Parathyroid adenoma (tissue), 2 donors: ENCODE measurements at regions not wholly inside any gene's neighbourhood (a gene's known extent, or its start where the extent isn't known, plus 50 kb on each side); places are given as distances from the start of the nearest gene placed in this dataset.
"Not testable (repeated sequence)": the region's sequence is repeated elsewhere in the genome, so short reads cannot be mapped to it uniquely, and the experiment has no call there.

Experiments used
- H2AFZ ChIP-seq: fragments of 300-600 bp; sonication (generic); one replicate; pipeline ENCODE4 v1.7.0; 2017; ENCODE audit warnings: antibody characterized with exemption, mild to moderate bottlenecking
- H3K27ac ChIP-seq: fragments of 300-600 bp; sonication (generic); one replicate; pipeline ENCODE4 v1.7.0; 2017
- H3K27me3 ChIP-seq: fragments of 300-600 bp; sonication (generic); one replicate; pipeline ENCODE4 v1.7.0; 2017; ENCODE audit warnings: low read length; ENCODE audit not compliant: control insufficient read depth, insufficient read depth
- H3K36me3 ChIP-seq: fragments of 300-600 bp; sonication (generic); one replicate; pipeline ENCODE4 v1.7.0; 2017; ENCODE audit warnings: low read length; ENCODE audit not compliant: control insufficient read depth, insufficient read depth
- H3K4me1 ChIP-seq: fragments of 300-600 bp; sonication (generic); one replicate; pipeline ENCODE4 v1.7.0; 2017; ENCODE audit warnings: control low read depth
- H3K4me2 ChIP-seq: fragments of 300-600 bp; sonication (generic); one replicate; pipeline ENCODE4 v1.7.0; 2017; ENCODE audit warnings: low read length
- H3K4me3 ChIP-seq: fragments of 300-600 bp; sonication (generic); one replicate; pipeline ENCODE4 v1.7.0; 2017; ENCODE audit warnings: low read depth, low read length
- H3K79me2 ChIP-seq: fragments of 300-600 bp; sonication (generic); one replicate; pipeline ENCODE4 v1.7.0; 2017; ENCODE audit warnings: control low read depth
- H3K9ac ChIP-seq: fragments of 300-600 bp; sonication (generic); one replicate; pipeline ENCODE4 v1.7.0; 2017; ENCODE audit warnings: mild to moderate bottlenecking
- H3K9me3 ChIP-seq: fragments of 300-600 bp; sonication (generic); one replicate; pipeline ENCODE4 v1.7.0; 2017; ENCODE audit warnings: low read length; ENCODE audit not compliant: control insufficient read depth
- TF ChIP-seq, protein P1 (sequence below): fragments of 300-600 bp; sonication (generic); IDR thresholded peaks from one replicate; pipeline ENCODE4 v1.7.0; 2017; ENCODE audit warnings: antibody characterized with exemption, mild to moderate bottlenecking
- donor health status: primary hyperparathyroidism.

DNA sequence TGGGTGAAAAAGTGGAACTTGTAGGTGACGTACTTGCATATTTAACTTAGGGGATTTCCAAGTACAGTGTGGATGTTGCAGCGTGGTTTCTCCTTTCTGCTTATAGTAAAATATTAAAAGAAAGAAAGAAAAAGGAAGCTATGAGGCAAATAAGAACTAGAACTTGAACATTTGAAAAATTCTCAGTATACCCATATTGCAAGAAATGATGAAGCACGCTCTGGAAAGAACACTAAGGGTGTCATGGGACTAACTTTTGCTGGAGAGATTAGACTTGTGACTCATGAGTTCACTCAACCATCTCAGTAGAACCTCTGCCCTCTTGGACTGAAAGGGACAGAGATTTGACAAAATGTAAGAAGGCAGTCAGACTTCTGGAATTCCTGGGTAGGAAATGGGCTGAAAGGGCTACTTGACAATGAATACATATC, 704.5 kb upstream of the ADGRL4 start:
- no peaks in the 10 kb centered on the region for H3K27me3 ChIP-seq
- H3K27ac ChIP-seq: no peak overlapping the region
- H3K4me3 ChIP-seq: no peak overlapping the region
- TF ChIP-seq, protein P1, sequence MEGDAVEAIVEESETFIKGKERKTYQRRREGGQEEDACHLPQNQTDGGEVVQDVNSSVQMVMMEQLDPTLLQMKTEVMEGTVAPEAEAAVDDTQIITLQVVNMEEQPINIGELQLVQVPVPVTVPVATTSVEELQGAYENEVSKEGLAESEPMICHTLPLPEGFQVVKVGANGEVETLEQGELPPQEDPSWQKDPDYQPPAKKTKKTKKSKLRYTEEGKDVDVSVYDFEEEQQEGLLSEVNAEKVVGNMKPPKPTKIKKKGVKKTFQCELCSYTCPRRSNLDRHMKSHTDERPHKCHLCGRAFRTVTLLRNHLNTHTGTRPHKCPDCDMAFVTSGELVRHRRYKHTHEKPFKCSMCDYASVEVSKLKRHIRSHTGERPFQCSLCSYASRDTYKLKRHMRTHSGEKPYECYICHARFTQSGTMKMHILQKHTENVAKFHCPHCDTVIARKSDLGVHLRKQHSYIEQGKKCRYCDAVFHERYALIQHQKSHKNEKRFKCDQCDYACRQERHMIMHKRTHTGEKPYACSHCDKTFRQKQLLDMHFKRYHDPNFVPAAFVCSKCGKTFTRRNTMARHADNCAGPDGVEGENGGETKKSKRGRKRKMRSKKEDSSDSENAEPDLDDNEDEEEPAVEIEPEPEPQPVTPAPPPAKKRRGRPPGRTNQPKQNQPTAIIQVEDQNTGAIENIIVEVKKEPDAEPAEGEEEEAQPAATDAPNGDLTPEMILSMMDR: no peak
- no peak overlapping the region for H3K9ac ChIP-seq
- no peak overlapping the region for H2AFZ ChIP-seq
- H3K79me2 ChIP-seq: no peaks in the 10 kb centered on the region
- H3K9me3 ChIP-seq: no peaks in the 10 kb centered on the region
- H3K4me1 ChIP-seq: no peaks in the 10 kb centered on the region
- no peaks in the 10 kb centered on the region for H3K36me3 ChIP-seq
- no peak overlapping the region for H3K4me2 ChIP-seq

DNA sequence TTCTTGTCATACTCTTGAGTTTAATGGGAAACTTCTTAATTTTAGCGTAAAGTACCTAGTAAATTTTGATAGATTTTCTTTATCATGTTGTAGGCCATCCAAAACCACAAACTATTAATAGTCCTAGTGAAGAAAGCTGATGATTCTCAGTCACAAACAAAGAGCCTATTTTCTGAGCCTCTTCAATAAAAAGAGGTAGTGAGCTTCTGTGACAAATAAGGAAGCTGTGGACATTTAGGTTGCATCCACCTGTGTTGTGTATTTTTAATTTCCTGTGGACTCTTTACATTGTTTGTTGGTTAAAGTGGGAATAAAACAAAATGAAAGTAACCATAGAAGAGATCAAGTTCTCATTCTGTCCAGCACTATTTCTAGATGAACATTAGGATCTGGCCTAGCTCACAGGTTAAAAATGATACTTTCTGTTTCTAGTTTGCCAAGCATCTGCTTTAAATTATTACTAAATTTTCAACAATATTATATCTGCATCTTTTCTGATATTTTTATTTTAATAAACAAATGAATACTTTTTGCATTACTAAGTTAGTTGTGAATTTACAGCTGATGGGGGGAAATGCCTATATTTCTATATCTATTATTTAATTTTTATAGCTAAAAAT, 702.2 kb upstream of the ADGRL4 start:
- TF ChIP-seq, protein P1: no peak
- no peak overlapping the region for H3K27ac ChIP-seq
- H3K36me3 ChIP-seq: no peaks in the 10 kb centered on the region

DNA sequence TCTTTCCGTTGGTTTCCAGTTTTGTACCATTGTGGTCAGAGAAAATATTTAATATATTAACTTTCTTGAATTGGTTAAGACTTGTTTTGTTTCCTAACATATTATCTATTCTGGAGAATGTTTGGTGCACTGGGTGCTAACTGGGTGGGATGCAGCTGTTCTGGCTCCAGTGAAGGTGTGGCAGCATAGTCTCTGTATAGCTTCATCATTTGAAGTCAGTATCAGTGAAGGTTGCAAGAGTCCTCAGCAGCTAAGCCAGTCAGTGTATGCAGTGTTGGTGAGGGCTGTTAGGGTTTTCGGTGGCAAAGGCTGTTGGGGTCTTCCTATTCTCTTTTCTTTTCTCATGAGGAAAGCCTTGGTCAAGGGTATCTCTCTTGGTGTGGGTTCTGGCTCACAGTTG, 698.7 kb upstream of the ADGRL4 start:
- H3K9ac ChIP-seq: no peak overlapping the region
- no peaks in the 10 kb centered on the region for H3K79me2 ChIP-seq
- H2AFZ ChIP-seq: no peak overlapping the region
- no peaks in the 10 kb centered on the region for H3K4me1 ChIP-seq
- H3K27ac ChIP-seq: no peak overlapping the region
- H3K27me3 ChIP-seq: no peaks in the 10 kb centered on the region
- no peak overlapping the region for H3K4me2 ChIP-seq
- no peaks in the 10 kb centered on the region for H3K9me3 ChIP-seq
- TF ChIP-seq, protein P1: no peak
- H3K4me3 ChIP-seq: no peak overlapping the region
- no peaks in the 10 kb centered on the region for H3K36me3 ChIP-seq

More for the DNA sequence above, 702.2 kb upstream of the ADGRL4 start:
- Histone ChIP-seq H3K4me1 (no peaks in the 10 kb centered on the region), H3K4me3 (no peak overlapping the region), H2AFZ (no peak overlapping the region), H3K79me2 (no peaks in the 10 kb centered on the region), H3K4me2 (no peak overlapping the region), H3K9ac (no peak overlapping the region), H3K27me3 (no peaks in the 10 kb centered on the region), H3K9me3 (no peaks in the 10 kb centered on the region)

DNA sequence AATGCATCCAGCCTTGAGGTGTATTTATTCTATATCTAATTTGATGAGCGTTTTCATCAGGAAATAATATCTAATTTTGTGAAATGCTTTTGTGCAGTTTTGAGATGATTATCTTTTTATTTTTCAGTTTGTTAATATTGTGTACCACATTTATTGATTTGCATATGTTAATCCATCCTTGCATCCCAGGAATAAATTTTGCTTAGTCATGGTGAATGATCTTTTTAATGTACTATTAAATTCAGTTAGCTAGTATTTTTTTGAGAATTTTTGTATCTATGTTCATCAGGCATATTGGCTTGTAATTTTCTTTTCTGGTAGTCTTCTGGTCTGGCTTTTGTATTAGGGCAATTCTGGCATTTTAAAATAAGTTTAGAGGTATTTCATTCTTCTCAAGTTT, 697.5 kb upstream of the ADGRL4 start:
- no peaks in the 10 kb centered on the region for H3K4me1 ChIP-seq
- no peak overlapping the region for H3K27ac ChIP-seq
- H3K9ac ChIP-seq: no peak overlapping the region
- no peak overlapping the region for H2AFZ ChIP-seq
- H3K79me2 ChIP-seq: no peaks in the 10 kb centered on the region
- H3K4me3 ChIP-seq: no peak overlapping the region
- H3K4me2 ChIP-seq: no peak overlapping the region
- H3K36me3 ChIP-seq: no peaks in the 10 kb centered on the region
- no peaks in the 10 kb centered on the region for H3K27me3 ChIP-seq
- TF ChIP-seq, protein P1: no peak
- no peaks in the 10 kb centered on the region for H3K9me3 ChIP-seq

DNA sequence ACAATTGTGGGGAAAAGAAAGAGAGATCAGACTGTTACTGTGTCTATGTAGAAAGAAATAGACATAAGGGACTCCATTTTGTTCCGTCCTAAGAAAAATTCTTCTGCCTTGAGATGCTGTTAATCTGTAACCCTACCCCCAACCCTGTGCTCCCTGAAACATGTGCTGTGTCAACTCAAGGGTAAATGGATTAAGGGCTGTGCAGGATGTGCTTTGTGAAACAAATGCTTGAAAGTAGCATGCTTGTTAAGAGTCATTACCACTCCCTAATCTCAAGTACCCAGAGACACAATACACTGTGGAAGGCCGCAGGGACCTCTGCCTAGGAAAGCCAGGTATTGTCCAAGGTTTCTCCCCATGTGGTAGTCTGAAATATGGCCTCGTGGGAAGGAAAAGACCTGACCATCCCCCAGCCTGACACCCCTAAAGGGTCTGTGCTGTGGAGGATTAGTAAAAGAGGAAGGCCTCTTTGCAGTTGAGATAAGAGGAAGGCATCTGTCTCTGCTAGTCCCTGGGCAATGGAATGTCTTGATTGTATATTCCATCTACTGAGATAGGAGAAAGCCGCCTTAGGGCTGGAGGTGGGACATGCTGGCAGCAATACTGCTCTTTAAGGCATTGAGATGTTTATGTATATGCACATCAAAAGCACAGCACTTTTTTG, 695.9 kb upstream of the ADGRL4 start:
- not testable (repeated sequence) for H3K4me1 ChIP-seq, H3K27me3 ChIP-seq, H3K9me3 ChIP-seq, H2AFZ ChIP-seq, H3K4me3 ChIP-seq, H3K36me3 ChIP-seq, H3K4me2 ChIP-seq, H3K27ac ChIP-seq, H3K9ac ChIP-seq, H3K79me2 ChIP-seq
